GM19455 (cell line): ENCODE measurements at regions not wholly inside any gene's neighbourhood (a gene's known extent, or its start where the extent isn't known, plus 50 kb on each side); places are given as distances from the start of the nearest gene placed in this dataset.
A peak's percentile ranks its signal among the peaks of the same experiment; 100 is the strongest.

ENCODE experiments used
- ATAC-seq: cut with Tn5 transposase; IDR thresholded peaks from one replicate; pipeline ENCODE4 v1.9.1; 2021; ENCODE audit not compliant: unreplicated experiment

DNA sequence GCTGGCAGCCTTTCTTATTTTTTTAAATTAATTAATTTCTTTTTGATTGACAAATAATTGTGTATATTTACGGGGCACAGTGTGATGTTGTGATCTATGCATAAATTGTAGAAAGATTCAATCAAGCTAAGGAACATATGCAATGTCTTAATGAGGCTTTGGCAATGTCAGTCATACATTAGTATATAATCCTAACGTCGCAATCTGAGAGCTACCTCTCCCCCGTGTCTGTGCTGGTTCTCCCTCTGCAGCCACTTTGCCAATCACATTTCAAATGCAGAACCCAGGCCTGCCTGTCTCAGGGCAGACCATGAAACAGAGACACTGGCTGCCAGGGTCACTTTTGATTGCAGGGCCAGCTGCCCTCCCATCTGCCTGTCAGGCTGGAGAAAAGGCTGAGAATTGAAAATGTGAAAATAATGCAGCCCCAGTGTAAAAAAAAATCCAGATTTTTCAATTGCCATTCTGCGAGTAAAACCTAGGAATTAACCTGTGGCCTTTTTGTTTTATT, 56.3 kb downstream of the SLC24A2 start:
- ATAC-seq: no peak

DNA sequence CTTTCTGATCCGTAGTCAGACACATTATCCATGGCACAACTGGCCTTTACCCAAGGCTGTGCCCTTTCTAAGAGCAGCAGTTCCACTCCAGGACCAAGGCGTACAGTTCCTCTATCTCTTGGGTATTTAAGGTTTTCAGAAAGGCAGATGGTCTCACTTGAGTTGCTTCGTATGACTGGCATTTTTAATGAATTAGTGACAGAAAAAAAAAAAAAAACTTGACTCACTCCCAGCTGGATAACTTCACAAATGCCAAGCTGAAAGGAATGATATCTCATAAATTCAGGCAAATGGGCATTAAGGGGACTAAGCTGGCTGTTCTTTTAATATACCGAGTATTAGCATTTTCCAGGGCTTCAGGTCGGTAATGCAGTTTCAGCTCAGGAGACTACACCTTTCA, 60.7 kb downstream of the SLC24A2 start:
- no peak for ATAC-seq

DNA sequence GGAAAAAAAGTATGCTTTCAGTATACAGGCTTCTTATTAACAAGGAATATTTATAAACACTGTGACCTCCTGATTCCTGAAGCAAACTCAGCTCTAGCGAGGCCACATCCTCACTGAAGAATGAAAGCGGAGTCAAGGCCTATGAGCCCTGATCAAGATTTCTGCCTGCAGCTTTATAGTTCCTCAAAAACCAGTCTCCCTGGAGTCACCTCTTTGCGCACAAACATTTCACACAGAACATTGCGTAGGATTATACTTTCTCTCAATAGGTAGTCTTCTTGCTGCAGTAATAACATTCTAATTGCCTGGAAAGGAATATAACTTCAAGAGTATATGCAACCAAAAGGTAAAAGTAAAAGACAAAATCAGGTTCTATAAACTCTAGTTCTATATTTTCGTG, 62.9 kb downstream of the SLC24A2 start:
- no peak for ATAC-seq

DNA sequence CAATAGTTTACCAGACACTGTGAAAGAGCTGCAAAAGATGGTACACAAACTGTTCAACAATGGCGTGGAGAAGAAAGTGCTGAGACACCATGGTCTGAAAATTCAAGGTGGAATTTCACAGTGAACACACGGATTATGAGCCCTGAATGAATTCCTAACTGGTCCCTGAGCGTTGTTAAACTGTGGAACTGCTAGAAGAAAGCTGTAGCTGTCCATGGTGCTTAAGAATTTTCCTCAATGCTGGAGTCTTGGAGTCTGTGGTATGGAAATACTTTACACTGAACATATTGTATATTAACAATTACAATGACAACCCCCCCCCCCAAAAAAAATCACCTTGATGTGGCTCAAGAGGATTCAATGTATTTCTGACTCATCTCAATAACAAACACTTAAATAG, 68.5 kb downstream of the SLC24A2 start:
- ATAC-seq: no peak

DNA sequence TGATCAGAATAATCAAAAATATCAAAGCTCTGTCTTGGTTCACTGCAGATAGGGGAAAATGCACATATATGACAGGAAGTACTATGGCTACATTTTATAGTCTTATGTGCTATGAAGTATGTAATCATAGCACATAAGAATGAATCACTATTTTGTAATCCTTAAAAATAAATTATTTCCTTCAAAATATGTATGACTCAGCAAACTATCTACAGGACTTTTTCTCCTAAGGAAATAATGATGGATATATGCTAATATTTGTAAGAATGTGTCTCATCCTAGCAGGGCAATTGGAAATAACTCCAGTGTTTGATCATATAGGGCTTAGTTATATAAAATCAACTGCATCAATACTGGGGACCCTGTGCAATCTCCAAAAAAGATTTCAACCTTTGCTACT, 85.1 kb downstream of the SLC24A2 start:
- ATAC-seq: no peak

DNA sequence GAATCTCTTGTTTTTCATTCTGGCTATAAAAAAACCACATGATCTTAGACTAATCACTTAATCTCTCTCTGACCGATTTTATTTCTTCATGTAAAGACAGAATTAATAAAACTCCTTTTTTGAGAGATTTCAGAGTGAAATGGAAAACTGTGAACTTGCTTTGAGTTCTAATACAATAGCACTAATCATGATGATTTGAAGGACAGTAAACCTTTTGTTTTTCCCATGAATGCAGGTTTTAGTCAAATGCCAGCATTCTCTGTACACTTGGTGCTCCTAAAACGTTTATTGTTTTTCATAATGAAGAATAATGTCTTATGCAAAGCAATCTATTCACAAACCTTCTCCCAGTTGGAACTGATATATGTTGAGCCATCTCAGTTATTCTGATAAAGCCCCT, 86.8 kb downstream of the SLC24A2 start:
- ATAC-seq: no peak

DNA sequence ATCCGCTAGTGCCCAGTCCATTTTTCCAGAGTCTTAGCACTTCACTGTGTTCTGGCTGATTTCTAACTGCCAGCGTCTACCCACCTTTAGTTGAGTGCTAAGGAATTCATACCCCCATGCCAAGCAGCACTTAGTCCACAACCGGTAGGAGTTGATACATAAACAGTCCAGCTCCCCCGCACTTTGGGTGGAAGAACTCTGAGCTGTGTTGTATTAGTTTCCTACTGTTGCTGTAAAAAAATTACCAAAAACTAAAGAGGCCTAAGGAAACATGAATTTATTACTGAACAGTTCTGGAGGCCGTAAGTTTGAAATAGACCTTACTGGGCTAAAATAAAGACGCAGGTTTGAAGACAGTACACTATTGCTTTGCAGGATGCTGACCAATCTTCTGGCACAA, 87.6 kb downstream of the SLC24A2 start:
- no peak for ATAC-seq

DNA sequence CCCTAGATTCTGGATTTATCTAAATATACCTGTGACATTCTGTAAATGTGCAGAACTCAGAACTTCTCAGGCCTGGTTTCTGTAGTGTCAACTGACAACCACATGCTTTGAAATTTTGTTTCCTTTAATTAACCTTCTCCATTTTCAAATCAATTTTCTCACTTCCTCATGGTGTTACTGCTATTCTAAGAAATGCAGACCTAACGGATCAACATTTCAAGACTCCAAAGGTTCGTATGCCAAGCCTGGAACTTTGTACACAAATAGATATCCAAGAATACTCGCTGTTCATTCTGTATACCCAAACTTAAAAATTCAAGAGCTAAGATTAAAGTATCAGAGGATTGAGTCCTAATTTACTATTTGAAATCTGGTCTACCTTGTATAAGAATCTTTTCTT, 88.1 kb downstream of the SLC24A2 start:
- ATAC-seq: no peak

DNA sequence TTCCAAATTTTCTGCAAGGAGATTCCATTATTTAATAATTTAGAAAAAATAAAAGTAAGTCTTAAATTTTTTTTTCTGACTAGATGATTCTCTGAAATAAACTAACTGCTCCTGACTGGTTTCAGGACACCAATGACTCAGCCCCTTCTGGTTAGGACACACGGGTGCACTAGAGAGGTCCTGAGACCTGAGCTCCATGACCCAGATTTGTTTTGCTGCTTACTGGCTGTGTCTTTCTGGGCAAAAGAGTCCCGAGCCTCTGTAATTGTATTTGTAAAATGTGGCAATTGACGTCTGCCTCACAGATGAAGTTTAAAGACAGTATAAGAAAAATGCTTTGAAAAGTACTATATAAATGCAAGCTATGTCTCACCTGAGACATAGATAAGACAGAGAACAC, 89.1 kb downstream of the SLC24A2 start:
- ATAC-seq: no peak

DNA sequence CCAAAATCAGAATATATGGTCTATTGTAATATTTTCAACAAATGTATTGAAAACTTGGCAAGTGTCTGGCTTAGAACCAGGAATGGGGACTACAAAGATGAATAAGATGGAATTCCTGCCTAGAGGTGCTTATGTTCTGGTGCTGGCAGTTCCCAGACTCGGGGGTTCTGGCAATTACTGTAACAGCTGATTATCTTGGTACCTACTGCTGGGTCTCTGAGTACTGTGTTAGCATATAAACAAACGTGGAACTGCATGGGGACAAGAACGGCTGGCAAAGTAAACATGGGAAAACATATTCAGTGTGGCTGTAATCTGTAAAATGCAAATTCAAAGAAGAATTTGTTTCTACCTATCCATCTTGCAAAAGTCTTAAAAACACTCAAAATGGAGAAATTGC, 89.9 kb downstream of the SLC24A2 start:
- no peak for ATAC-seq

DNA sequence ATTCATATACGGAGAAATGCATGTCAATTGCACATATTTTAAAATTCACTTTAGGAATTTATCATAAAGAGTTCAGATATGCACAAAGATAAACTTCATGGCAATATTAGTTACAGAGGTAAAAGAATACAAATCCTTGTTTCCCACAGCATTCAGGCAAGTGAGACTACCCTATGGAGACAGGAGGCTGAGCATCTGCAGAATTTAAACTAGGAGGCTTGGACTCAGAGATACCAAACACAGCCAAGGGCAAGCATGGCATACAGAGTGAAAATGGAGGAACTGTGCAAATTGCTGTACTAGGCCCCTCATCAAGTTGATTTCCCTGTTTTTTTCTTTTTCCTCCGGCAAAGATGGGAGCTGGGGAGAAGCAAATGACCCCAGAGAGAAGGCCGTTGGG, 94.2 kb downstream of the SLC24A2 start:
- ATAC-seq: no peak

DNA sequence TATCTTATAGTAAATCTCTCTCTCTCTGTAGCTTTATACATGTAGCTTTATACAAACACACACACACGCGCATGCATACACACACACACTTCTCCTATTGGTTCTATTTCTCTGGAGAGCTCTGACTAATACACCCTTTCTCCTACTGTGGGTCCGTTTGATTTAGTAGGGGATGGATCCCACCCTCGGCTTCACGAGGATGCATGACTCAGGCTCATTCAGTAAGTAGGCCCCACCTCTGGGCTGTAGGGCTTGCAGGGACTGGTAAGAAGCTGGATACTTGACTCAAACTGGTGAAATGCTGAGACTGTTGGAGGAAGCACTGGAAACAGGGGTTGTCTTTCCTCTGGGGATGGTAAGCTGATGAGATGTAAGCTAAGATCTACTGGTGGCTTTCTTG, 98.7 kb downstream of the SLC24A2 start:
- ATAC-seq: no peak

DNA sequence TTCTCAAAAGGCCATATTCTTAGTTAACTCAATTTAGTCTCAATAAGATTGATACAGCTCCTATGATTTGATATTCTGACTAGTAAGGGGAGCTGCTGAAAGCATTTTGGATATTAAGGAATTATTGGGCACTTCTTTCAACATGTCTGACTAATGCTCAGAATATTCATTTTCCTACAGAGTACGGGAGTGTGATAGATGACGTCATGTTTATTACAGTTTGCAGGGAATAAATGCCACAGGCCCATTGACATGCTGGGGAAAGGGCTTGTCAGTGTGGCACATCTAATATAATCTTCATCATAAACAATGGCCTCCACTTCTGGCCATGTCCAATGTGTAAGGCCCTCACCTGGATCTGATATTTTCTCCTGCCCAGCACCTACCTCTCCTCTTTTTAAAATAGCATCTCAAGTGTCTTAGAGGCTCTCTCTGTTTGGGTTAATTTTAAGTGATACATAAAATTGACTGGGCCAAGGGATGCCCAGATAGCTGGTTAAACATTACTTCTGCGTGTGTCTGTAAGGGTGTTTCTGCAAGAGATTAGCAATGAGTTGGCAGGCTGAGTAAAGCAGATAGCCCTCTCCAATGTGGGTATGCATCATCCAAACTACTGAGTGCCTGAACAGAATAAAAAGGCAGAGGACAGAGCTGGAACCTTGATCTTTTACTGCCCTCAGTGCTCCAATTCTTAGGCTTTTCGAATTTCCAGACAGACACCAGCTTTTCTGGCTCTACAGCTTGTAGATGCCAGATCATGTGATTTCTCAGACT, 99.3 kb downstream of the SLC24A2 start:
- ATAC-seq: no peak

DNA sequence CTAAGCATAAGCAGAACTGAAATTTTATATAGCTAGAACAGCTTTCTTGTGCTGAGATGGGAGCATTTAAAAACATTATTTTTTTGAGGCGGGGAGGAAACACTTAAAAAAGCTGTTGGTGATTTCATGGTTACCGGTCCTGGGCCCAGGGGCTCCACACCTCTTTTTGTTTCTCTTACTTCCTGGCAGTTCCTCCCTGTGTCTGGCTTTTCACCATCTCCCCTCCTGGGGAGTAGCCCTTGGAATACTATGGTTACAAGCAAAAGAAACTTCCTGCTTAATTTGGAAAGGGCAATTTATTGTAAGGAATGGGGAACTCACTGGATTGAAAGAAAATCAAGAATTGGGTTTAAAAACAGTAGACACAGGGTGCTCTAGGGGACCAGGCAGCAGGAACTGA, 105.1 kb downstream of the SLC24A2 start:
- no peak for ATAC-seq

DNA sequence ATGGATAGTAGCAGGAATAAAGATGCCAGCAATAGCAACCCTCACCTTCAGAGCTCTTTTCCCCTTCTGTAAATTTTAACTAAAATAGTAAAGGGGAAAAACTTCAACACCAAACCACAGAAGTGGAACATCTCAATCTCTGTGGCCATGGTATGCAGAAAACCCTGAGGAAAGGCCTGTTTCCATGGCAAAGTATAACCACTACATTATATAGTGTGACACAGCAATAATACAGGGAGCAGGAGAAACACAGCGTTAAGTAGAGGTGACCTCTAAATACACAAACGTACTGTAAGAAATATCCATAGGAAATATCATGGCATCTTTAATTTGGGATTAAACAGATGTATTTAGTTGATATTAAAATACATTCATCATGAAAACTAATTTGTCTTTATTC, 106.4 kb downstream of the SLC24A2 start:
- ATAC-seq: no peak

DNA sequence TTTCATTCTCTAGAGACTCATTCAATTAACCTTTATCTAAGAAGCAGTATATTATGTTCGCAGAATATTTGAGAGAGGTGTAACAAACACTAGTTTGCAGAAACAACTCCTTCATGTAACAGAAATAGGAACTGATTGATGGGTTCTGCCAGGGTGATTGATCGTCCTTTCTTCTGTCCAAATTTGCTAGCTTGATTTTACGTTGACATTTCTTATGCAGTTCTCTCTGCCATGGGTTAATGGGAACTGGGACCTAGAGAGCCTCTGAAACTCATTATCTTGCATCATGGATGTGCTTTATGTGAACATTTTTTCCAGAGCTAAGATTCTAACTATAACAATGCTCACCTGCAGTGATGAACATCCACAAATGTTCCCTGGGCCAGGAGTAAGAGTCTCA, 107.0 kb downstream of the SLC24A2 start:
- ATAC-seq: no peak

DNA sequence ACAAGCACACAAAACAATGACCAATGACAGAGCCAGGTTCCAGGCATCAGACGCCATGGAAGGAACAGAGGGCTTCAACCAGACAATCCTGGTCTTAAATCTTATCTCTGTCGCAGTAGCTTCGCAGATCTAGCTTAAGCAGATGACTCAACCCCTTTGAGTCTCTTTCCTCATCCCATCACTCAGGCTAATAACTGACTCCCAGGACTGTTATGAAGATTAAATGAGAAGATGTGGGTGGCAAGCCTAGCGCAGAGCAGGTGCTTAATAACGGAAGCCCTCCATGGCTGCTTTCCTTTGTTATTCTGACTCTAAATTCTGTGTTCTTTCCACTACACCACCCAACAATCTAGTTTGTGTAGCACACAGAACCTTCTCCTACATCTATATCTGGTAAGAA, 110.9 kb downstream of the SLC24A2 start:
- no peak for ATAC-seq

DNA sequence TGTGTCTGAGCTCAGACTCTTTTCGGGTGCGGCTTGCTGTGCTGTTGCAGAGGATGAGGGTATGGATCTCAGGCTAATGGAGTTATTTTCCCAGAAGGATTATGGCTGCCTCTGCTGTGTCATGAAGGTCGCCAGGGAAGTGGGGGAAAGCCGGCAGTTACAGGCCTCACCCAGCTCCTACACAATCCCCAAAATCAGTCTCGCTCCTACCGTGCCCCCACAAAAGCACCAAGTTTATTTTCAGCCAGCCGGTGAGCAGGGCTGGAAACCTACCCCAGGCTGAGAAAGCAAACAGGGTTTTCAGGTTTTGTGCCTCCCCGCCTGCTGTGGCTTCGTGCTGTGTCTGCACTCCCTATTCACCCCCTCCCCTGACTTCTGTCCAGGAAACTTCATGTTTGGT, 113.3 kb downstream of the SLC24A2 start:
- ATAC-seq: no peak

DNA sequence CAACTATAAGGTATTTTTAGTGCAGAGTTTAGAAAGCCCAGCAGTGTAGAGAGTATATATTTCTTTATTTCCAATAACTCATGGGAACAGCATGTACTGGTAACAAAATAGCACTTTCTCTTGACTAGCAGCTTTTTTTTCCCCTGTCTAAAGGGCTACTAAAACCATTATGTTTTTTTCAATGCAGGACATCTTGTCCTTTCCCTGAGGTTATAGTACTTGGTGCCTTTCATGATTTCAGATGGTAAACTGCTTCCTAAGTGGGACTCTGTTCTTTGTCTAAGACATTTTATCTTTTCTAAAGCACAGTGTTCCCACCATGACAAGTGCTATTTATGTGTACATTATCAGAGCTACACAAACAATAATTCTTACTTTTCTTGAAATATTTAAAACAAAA, 122.3 kb downstream of the SLC24A2 start:
- no peak for ATAC-seq

DNA sequence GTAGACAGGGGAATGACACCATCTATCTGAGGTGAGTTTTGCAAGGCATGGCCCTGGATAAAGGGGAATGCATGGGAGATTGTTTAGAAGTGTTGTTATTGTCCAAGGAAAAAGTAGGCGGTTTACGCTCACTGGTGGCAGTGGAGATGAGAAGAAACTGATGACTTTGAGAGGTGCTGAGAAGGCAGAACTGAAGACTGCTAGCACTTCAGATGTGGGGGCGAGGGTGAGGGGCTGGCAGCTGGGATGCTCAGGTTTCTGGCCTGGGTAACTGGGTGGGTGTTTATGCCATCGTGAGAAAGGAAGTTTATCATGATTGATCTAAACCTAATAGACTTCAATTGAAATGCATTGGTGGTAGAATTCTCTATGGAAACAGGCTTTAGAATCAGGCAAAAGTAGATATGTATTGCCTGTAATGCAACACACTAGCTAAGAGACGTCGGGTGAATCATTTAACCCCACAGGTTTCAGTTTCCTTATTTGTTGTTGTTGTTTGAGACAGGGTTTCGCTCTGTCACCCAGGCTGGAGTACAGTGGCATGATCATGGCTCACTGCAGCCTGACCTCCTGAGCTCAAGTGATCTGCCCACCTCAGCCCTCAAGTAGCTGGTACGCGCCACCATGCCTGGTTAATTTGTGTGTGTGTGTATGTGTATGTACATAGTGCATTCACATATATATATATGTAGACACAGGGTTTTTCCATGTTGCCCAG, 123.5 kb downstream of the SLC24A2 start:
- peak; percentile 96 for ATAC-seq

DNA sequence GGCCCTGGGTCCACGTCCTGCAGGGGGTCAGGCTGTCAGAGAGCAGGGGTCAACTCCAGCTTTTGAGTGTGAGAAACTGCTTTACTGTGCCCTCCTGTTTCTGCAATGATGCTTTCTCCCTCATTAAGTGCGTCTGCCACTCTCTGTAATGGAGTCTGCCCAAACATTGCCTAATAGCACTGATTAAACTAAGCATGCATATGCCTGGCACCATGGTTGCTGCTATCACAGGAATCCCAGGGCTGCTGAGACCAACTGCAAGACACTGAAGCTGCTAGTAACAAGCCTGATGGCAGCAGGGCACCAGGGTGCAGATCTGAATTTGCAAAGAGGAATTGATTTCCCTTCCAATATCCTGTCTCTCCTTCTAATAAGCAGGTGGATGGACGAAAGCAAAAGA, 125.3 kb downstream of the SLC24A2 start:
- ATAC-seq: no peak

DNA sequence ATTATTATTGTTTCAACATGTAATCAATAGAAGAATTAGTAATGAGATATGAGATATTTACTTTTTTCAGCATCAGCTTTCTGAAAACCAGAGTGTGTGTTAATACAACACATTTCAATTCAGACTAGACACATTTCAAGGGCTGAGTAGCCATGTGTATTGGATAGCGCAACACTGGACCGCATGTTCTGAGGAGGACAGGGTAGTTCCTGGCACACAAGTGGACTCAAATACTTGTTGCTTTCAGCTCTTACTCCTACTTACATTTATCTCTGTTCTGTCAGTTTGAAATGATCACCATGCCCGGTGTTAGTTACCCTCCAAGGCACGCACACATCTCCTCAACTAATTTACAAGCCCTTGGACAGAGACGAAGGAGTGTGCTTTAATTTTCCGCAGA, 126.6 kb downstream of the SLC24A2 start:
- ATAC-seq: no peak

DNA sequence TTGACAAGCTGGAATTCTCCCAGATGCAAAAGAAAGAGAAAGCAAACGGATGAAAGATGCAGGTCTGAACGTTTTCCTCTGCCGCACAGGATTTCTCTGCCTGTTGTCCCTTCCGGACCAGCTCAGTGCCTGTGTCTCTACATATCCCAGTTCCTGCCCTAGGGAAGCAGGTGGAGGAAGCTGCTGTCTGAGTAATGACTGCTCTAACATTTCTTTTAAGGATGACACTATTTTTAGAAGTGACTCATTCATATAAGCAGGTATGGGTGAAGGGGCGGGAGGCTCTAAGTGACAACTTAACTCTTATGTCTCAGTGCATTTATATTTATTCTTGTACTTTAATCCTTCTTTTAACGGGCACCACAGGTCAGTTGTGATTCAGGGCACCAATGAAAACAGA, 128.8 kb downstream of the SLC24A2 start:
- no peak for ATAC-seq
